ENCODE measurements at regions not wholly inside any gene's neighbourhood (a gene's known extent, or its start where the extent isn't known, plus 50 kb on each side); places are given as distances from the start of the nearest gene placed in this dataset.

GRCh38 chrX:79259073-79259689 is 108.0 kb downstream of the ITM2A start:
- H2AFZ ChIP-seq (ENCODE audit: low read length): no peak overlapping the region
- no peak overlapping the region for H3K27ac ChIP-seq (ENCODE audit: extremely low read length, insufficient read depth, low read length)
- intact Hi-C loops (cut with micrococcal nuclease; ENCODE audit: unreplicated experiment) (no loop called here), in situ Hi-C loops (cut with HindIII; ENCODE audit: extremely low pct_ligation_motif_present, low pct_unique_long_range_greater_than_20kb) (no loop called here)
- TF ChIP-seq ZNF713 (CRISPR knock-in tag; IDR thresholded peaks at IDR 0.05): no peak
- TF ChIP-seq CBX1 (IDR thresholded peaks at IDR 0.05; ENCODE audit: low read depth): no peak
- TF ChIP-seq NFE2L1 (CRISPR knock-in tag; IDR thresholded peaks at IDR 0.05; ENCODE audit: borderline replicate concordance): no peak
- no peak for TF ChIP-seq SUZ12 (IDR thresholded peaks at IDR 0.05; ENCODE audit: low read depth, low read length)
- no peak for TF ChIP-seq GATAD2A (CRISPR knock-in tag; IDR thresholded peaks at IDR 0.05)
- no peak for TF ChIP-seq MAF1 (CRISPR knock-in tag; IDR thresholded peaks at IDR 0.05; ENCODE audit: borderline replicate concordance)
- no peak for TF ChIP-seq STAT5B (CRISPR knock-in tag; IDR thresholded peaks at IDR 0.05)
- TF ChIP-seq, protein P1, sequence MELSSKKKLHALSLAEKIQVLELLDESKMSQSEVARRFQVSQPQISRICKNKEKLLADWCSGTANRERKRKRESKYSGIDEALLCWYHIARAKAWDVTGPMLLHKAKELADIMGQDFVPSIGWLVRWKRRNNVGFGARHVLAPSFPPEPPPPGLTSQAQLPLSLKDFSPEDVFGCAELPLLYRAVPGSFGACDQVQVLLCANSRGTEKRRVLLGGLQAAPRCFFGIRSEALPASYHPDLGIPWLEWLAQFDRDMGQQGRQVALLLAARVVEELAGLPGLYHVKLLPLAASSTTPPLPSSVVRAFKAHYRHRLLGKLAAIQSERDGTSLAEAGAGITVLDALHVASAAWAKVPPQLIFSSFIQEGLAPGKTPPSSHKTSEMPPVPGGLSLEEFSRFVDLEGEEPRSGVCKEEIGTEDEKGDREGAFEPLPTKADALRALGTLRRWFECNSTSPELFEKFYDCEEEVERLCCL (CRISPR knock-in tag; IDR thresholded peaks at IDR 0.05; ENCODE audit: borderline replicate concordance): no peak
- no peaks in the 10 kb centered on the region for H3K79me2 ChIP-seq (ENCODE audit: insufficient read depth, low read length)
- H3K4me2 ChIP-seq (ENCODE audit: low read depth, low read length): no peak overlapping the region
- no peak overlapping the region for H3K4me3 ChIP-seq (replicated peaks in 1 of 3; ENCODE audit: insufficient read depth in 1 of 3, low read depth in 2 of 3, low read length in 3 of 3)
- FAIRE-seq (no peak), DNase-seq (ENCODE audit: low spot score) (no peak), ATAC-seq (no peak)
- H4K20me1 ChIP-seq (ENCODE audit: insufficient read depth, low read length): no peaks in the 10 kb centered on the region
- ChIA-PET POLR2A (no interaction called here), CTCF (ENCODE audit: low intra/inter-chr PET ratio, low total read pairs) (no interaction called here)
- H3K9me3 ChIP-seq (ENCODE audit: low read length): no peaks in the 10 kb centered on the region
- H3K9ac ChIP-seq (ENCODE audit: insufficient read depth, low read depth, low read length): no peak overlapping the region
- H3K27me3 ChIP-seq (ENCODE audit: control insufficient read depth in 1 of 2, insufficient read depth in 2 of 2, low read length in 2 of 2): no peaks in the 10 kb centered on the region
- BruUV-seq (replicated peaks): no TSS peak
- H3K36me3 ChIP-seq (replicated peaks in 1 of 2; ENCODE audit: control insufficient read depth in 1 of 2, insufficient read depth in 2 of 2, low read length in 2 of 2): no peaks in the 10 kb centered on the region
- H3K4me1 ChIP-seq (ENCODE audit: insufficient read depth, low read length): no peaks in the 10 kb centered on the region
- 4% methylated on average over 2 of the region's 2 CpGs for WGBS (ENCODE audit: low lambda C conversion rate)

- Histone ChIP-seq H3K79me2 (ENCODE audit: insufficient read depth, low read length) (no peaks in the 10 kb centered on the region), H3K4me3 (replicated peaks in 1 of 3; ENCODE audit: insufficient read depth in 1 of 3, low read depth in 2 of 3, low read length in 3 of 3) (no peak overlapping the region), H2AFZ (ENCODE audit: low read length) (no peak overlapping the region), H3K36me3 (replicated peaks in 1 of 2; ENCODE audit: control insufficient read depth in 1 of 2, insufficient read depth in 2 of 2, low read length in 2 of 2) (no peaks in the 10 kb centered on the region), H3K4me1 (ENCODE audit: insufficient read depth, low read length) (no peaks in the 10 kb centered on the region), H3K27ac (ENCODE audit: extremely low read length, insufficient read depth, low read length) (no peak overlapping the region), H3K9me3 (ENCODE audit: low read length) (peaks cover 14% of the 10 kb centered on the region; the same call in 1 of the 2 replicates), H4K20me1 (ENCODE audit: insufficient read depth, low read length) (no peaks in the 10 kb centered on the region), H3K9ac (ENCODE audit: insufficient read depth, low read depth, low read length) (no peak overlapping the region), H3K27me3 (ENCODE audit: control insufficient read depth in 1 of 2, insufficient read depth in 2 of 2, low read length in 2 of 2) (no peaks in the 10 kb centered on the region), H3K4me2 (ENCODE audit: low read depth, low read length) (no peak overlapping the region)
- DNase-seq (ENCODE audit: low spot score) (no peak), FAIRE-seq (no peak), ATAC-seq (no peak)
- intact Hi-C loops (cut with micrococcal nuclease; ENCODE audit: unreplicated experiment) (no loop called here), in situ Hi-C loops (cut with HindIII; ENCODE audit: extremely low pct_ligation_motif_present, low pct_unique_long_range_greater_than_20kb) (no loop called here)
- POLR2A ChIA-PET: no interaction called here
- BruUV-seq (replicated peaks): no TSS peak
- CTCF ChIA-PET (ENCODE audit: low intra/inter-chr PET ratio, low total read pairs): no interaction called here
- WGBS (ENCODE audit: low lambda C conversion rate): 0% methylated on average over 1 of the region's 2 CpGs
- no peak for TF ChIP-seq HIVEP1 (CRISPR knock-in tag; IDR thresholded peaks at IDR 0.05)
- no peak for TF ChIP-seq ZFP36 (IDR thresholded peaks at IDR 0.05; ENCODE audit: borderline replicate concordance, low read depth, low read length, partially characterized antibody)
- no peak for TF ChIP-seq ZNF446 (CRISPR knock-in tag; IDR thresholded peaks at IDR 0.05)
- no peak for TF ChIP-seq TARDBP (CRISPR knock-in tag; IDR thresholded peaks at IDR 0.05)
- no peak for TF ChIP-seq FOXC1 (CRISPR knock-in tag; IDR thresholded peaks at IDR 0.05; ENCODE audit: borderline replicate concordance)
- TF ChIP-seq SP4 (CRISPR knock-in tag; IDR thresholded peaks at IDR 0.05): no peak
- TF ChIP-seq, protein P2, sequence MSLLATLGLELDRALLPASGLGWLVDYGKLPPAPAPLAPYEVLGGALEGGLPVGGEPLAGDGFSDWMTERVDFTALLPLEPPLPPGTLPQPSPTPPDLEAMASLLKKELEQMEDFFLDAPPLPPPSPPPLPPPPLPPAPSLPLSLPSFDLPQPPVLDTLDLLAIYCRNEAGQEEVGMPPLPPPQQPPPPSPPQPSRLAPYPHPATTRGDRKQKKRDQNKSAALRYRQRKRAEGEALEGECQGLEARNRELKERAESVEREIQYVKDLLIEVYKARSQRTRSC (CRISPR knock-in tag; IDR thresholded peaks at IDR 0.05; ENCODE audit: low read depth): no peak
- no peak for TF ChIP-seq MED13 (CRISPR knock-in tag; IDR thresholded peaks at IDR 0.05)
- TF ChIP-seq ZNF225 (CRISPR knock-in tag; IDR thresholded peaks at IDR 0.05): no peak
- TF ChIP-seq MXD4 (CRISPR knock-in tag; IDR thresholded peaks at IDR 0.05): no peak
- no peak for TF ChIP-seq ZBTB21 (CRISPR knock-in tag; IDR thresholded peaks at IDR 0.05)
- TF ChIP-seq MBD4 (IDR thresholded peaks at IDR 0.05; ENCODE audit: borderline replicate concordance, low read length): no peak
- no peak for TF ChIP-seq NKX3-1 (CRISPR knock-in tag; IDR thresholded peaks at IDR 0.05)
Measured at GRCh38 chrX:79243691-79244090, 99.2 kb downstream of the GPR174 start.

Measured in HepG2 (cell line).